SU-DHL-6 (cell line): ENCODE measurements at regions not wholly inside any gene's neighbourhood (a gene's known extent, or its start where the extent isn't known, plus 50 kb on each side); places are given as distances from the start of the nearest gene placed in this dataset.

Experiments used
- EZH2phosphoT487 ChIP-seq: fragments of 200-600 bp; sonication (generic), shearing (Covaris generic); conservative IDR thresholded peaks from 2 replicates; pipeline ENCODE4 v1.6.1; 2018; ENCODE audit warnings: mild to moderate bottlenecking, antibody characterized with exemption, low read length, moderate library complexity, mixed read lengths
- TF ChIP-seq, protein P1 (sequence below): fragments of 200-600 bp; sonication (generic); IDR thresholded peaks from one replicate; pipeline ENCODE4 v1.5.1; 2017; ENCODE audit warnings: antibody characterized with exemption, mild to moderate bottlenecking, low read length, moderate library complexity; ENCODE audit not compliant: insufficient read depth, poor library complexity, severe bottlenecking

DNA sequence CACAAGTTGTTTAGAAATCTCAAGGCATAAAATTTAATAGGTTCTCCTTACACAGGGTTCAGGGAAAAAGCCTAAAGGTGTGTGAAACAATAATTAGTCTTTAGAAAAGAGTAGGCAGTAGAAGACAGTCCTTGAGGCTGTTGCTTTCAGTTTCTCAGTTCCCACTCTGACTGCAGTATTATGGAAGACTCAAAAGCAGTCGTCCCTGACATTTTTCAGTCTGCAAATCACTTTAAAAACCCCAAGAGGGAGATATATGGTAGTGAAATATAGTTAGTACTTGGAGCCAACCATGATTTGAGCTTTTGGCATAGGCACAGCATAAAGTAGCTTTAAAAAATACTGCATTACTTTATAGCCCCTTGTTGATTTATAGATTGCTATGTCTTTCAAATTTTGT, 299.7 kb downstream of the OLFM3 start:
- TF ChIP-seq, protein P1, sequence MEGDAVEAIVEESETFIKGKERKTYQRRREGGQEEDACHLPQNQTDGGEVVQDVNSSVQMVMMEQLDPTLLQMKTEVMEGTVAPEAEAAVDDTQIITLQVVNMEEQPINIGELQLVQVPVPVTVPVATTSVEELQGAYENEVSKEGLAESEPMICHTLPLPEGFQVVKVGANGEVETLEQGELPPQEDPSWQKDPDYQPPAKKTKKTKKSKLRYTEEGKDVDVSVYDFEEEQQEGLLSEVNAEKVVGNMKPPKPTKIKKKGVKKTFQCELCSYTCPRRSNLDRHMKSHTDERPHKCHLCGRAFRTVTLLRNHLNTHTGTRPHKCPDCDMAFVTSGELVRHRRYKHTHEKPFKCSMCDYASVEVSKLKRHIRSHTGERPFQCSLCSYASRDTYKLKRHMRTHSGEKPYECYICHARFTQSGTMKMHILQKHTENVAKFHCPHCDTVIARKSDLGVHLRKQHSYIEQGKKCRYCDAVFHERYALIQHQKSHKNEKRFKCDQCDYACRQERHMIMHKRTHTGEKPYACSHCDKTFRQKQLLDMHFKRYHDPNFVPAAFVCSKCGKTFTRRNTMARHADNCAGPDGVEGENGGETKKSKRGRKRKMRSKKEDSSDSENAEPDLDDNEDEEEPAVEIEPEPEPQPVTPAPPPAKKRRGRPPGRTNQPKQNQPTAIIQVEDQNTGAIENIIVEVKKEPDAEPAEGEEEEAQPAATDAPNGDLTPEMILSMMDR: no peak
- TF ChIP-seq EZH2phosphoT487: no peak
